CD4-positive, alpha-beta memory T cell (primary cell): ENCODE measurements at regions not wholly inside any gene's neighbourhood (a gene's known extent, or its start where the extent isn't known, plus 50 kb on each side); places are given as distances from the start of the nearest gene placed in this dataset.

Experiments used
- CTCF ChIA-PET: fragments of 350-600 bp; sonication (Branson Sonifier 250); formaldehyde crosslinking; loops from one replicate; lab custom pipeline; 2021; ENCODE audit warnings: inconsistent platforms; ENCODE audit not compliant: partially characterized antibody; lab: Charles Lee
- POLR2A ChIA-PET: fragments of 350-600 bp; sonication (Branson Sonifier 250); formaldehyde crosslinking; loops from one replicate; lab custom pipeline; 2021; ENCODE audit not compliant: partially characterized antibody; lab: Charles Lee
- DNase-seq, 5 donors: peaks; one replicate each; pipeline versions ENCODE4 v3.0.0 to v3.0.0-alpha.2; 2020 to 2022; ENCODE audit warnings: mixed read lengths in 1 of 5
- H3K27ac ChIP-seq: one replicate; pipeline ENCODE4 v1.7.0; 2013; ENCODE audit warnings: low read depth, low read length
- H3K27me3 ChIP-seq: 2 replicates; pipeline ENCODE4 v1.7.0; 2013; ENCODE audit warnings: mild to moderate bottlenecking, low read length, moderate library complexity; ENCODE audit not compliant: insufficient read depth
- H3K36me3 ChIP-seq: 2 replicates; pipeline ENCODE4 v1.7.0; 2013; ENCODE audit warnings: mild to moderate bottlenecking, low read length, moderate library complexity; ENCODE audit not compliant: insufficient read depth
- H3K4me1 ChIP-seq: 2 replicates; pipeline ENCODE4 v1.7.0; 2013; ENCODE audit warnings: mild to moderate bottlenecking, low read length, moderate library complexity; ENCODE audit not compliant: insufficient read depth
- H3K4me3 ChIP-seq, 2 donors: one replicate each; pipeline ENCODE4 v1.7.0; 2013; ENCODE audit warnings: low read length in 2 of 2, mild to moderate bottlenecking in 1 of 2
- H3K9me3 ChIP-seq, 2 donors: one replicate each; pipeline ENCODE4 v1.7.0; 2013; ENCODE audit warnings: low read length in 2 of 2, control low read depth in 1 of 2; ENCODE audit not compliant: control insufficient read depth in 1 of 2
- H3K27ac Mint-ChIP-seq, 7 donors: one replicate each; pipeline ENCODE4 v1.8.0; 2020 to 2021; ENCODE audit warnings: mixed read lengths in 7 of 7, mild to moderate bottlenecking in 6 of 7, inconsistent platforms in 3 of 7, moderate library complexity in 3 of 7
- H3K27me3 Mint-ChIP-seq, 2 donors: one replicate each; pipeline ENCODE4 v1.8.0; 2020 to 2021; ENCODE audit warnings: mixed read lengths in 2 of 2
- H3K36me3 Mint-ChIP-seq, 2 donors: one replicate each; pipeline ENCODE4 v1.8.0; 2020 to 2021; ENCODE audit warnings: mixed read lengths in 2 of 2, inconsistent platforms in 1 of 2, mild to moderate bottlenecking in 1 of 2
- H3K4me1 Mint-ChIP-seq, 4 donors: one replicate each; pipeline ENCODE4 v1.8.0; 2020 to 2021; ENCODE audit warnings: mixed read lengths in 4 of 4, mild to moderate bottlenecking in 1 of 4
- H3K4me3 Mint-ChIP-seq, 8 donors: one replicate each; pipeline ENCODE4 v1.8.0; 2020 to 2021; ENCODE audit warnings: mixed read lengths in 8 of 8, mild to moderate bottlenecking in 7 of 8, moderate library complexity in 6 of 8, inconsistent platforms in 3 of 8
- H3K9me3 Mint-ChIP-seq, 8 donors: one replicate each; pipeline ENCODE4 v1.8.0; 2020 to 2021; ENCODE audit warnings: mixed read lengths in 8 of 8, mild to moderate bottlenecking in 5 of 8, inconsistent platforms in 3 of 8, moderate library complexity in 1 of 8
- intact Hi-C: fragments of 100-400 bp; cut with micrococcal nuclease; formaldehyde crosslinking; loops from one replicate; pipeline ENCODE4 v1.15.1; 2023

DNA sequence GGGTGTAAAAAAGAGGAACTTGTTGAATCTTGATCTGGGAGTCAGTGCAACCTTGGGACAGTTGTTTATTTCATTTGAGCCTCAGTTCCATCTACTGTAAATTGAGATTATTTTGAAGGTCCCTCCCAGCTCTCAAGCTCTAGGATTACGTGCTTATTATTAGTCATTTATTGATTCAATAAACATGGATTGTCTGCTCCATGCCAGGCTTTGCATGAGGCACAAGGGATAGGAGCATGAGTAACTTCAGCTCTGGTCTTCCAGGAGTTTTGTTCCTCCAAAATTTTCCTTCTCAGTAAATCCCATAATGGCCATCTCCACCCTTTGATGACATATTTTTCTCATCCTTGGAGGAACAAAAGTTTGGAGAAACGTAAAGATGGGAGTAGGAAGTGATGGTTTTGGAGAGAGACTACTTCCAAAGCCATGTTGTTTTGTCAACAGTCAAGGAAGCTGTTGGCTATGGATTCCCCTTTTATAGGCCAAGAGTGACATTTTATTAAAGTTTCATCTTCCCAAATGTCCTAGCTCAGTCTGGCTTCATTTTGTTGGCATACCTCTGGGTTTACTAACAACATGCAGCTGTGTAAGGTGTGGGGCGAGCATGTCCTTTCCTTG lies 244.6 kb downstream of the DMRT2 start:
- Mint-ChIP-seq H3K27me3 (no peaks in the 10 kb centered on the region), H3K36me3 (no peaks in the 10 kb centered on the region), H3K4me3 (no peak overlapping the region), H3K27ac (no peak overlapping the region), H3K4me1 (no peaks in the 10 kb centered on the region), H3K9me3 (peaks cover 0 to 8% (median 0%) of the 10 kb centered on the region in 8 donors)
- Histone ChIP-seq H3K4me1 (no peaks in the 10 kb centered on the region), H3K27me3 (no peaks in the 10 kb centered on the region), H3K27ac (no peak overlapping the region), H3K4me3 (no peak overlapping the region), H3K9me3 (no peaks in the 10 kb centered on the region), H3K36me3 (no peaks in the 10 kb centered on the region)
- POLR2A ChIA-PET, result no interaction called here
- DNase-seq, result no peak
- intact Hi-C loops, result no loop called here
- CTCF ChIA-PET, result no interaction called here

DNA sequence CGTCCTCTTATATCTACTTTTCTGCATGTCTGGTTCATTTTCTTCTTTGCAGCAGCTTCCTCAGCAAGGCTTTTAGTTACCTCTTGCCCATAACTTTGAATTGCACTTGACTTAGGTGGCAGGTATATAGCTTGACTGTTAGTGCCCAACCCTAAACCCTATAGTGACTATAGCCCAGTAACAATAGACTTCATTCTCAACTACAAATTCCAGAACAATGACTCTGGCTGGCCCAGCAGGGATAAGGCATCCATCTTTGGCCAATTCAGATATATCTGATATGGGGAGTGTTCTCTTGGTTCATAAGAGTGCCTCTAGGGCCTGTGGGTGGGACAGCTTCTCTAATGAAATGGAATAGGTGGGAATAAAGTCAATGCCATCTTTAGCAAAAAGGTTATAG lies 246.2 kb downstream of the DMRT2 start:
- H3K27ac Mint-ChIP-seq, result no peak overlapping the region
- H3K36me3 ChIP-seq, result no peaks in the 10 kb centered on the region
- no peak for DNase-seq
- ChIA-PET POLR2A (no interaction called here), CTCF (no interaction called here)
- no peak overlapping the region for H3K4me3 Mint-ChIP-seq
- H3K4me3 ChIP-seq, result no peak overlapping the region
- no peaks in the 10 kb centered on the region for H3K9me3 ChIP-seq
- no peaks in the 10 kb centered on the region for H3K27me3 Mint-ChIP-seq
- intact Hi-C loops, result no loop called here
- no peak overlapping the region for H3K27ac ChIP-seq
- no peaks in the 10 kb centered on the region for H3K27me3 ChIP-seq
- H3K36me3 Mint-ChIP-seq, result no peaks in the 10 kb centered on the region
- no peaks in the 10 kb centered on the region for H3K4me1 Mint-ChIP-seq
- H3K9me3 Mint-ChIP-seq, result peaks cover 0 to 8% (median 0%) of the 10 kb centered on the region in 8 donors
- no peaks in the 10 kb centered on the region for H3K4me1 ChIP-seq

DNA sequence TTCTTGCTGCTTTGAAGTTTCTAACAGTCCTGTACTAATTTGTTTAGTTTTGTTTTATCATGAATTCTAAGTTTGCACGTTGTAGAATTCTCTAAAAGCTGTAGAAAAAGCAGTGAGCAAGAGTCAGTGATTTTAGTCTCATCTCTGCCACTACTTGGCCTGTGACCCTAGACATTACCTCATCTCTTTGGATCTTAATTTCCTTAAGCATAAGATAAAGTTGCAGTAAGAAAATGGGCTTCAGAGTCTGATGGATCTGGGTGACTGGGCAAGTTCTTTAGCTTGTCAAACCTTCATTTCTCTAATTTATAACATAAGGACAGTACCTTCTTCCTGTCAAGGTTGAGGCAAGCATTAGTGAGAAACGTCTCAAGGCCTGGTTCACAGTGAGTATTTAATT lies 247.9 kb downstream of the DMRT2 start:
- CTCF ChIA-PET, result no interaction called here
- Mint-ChIP-seq H3K4me1 (no peaks in the 10 kb centered on the region), H3K27ac (no peak overlapping the region), H3K9me3 (peaks cover 0 to 4% (median 0%) of the 10 kb centered on the region in 8 donors), H3K4me3 (no peak overlapping the region), H3K36me3 (no peaks in the 10 kb centered on the region), H3K27me3 (no peaks in the 10 kb centered on the region)
- intact Hi-C loops, result no loop called here
- POLR2A ChIA-PET, result no interaction called here
- no peak for DNase-seq
- no peak overlapping the region for H3K27ac ChIP-seq
- H3K27me3 ChIP-seq, result no peaks in the 10 kb centered on the region
- no peaks in the 10 kb centered on the region for H3K9me3 ChIP-seq
- no peaks in the 10 kb centered on the region for H3K36me3 ChIP-seq
- no peaks in the 10 kb centered on the region for H3K4me1 ChIP-seq
- no peak overlapping the region for H3K4me3 ChIP-seq

GRCh38 chr9:1300941-1301340 lies 250.8 kb downstream of the DMRT2 start:
- no peak overlapping the region for H3K27ac Mint-ChIP-seq
- H3K4me3 Mint-ChIP-seq, result no peak overlapping the region
- H3K27me3 ChIP-seq, result no peaks in the 10 kb centered on the region
- H3K9me3 Mint-ChIP-seq, result peaks cover 0 to 4% (median 0%) of the 10 kb centered on the region in 8 donors
- H3K36me3 Mint-ChIP-seq, result no peaks in the 10 kb centered on the region
- no peaks in the 10 kb centered on the region for H3K27me3 Mint-ChIP-seq
- no peak overlapping the region for H3K4me3 ChIP-seq
- H3K9me3 ChIP-seq, result no peaks in the 10 kb centered on the region
- intact Hi-C loops, result no loop called here
- H3K4me1 ChIP-seq, result no peaks in the 10 kb centered on the region
- no peak for DNase-seq
- ChIA-PET CTCF (no interaction called here), POLR2A (no interaction called here)
- no peak overlapping the region for H3K27ac ChIP-seq
- H3K4me1 Mint-ChIP-seq, result no peaks in the 10 kb centered on the region
- no peaks in the 10 kb centered on the region for H3K36me3 ChIP-seq

GRCh38 chr9:1303932-1304331 lies 253.8 kb downstream of the DMRT2 start:
- ChIA-PET POLR2A (no interaction called here), CTCF (no interaction called here)
- Histone ChIP-seq H3K9me3 (no peaks in the 10 kb centered on the region), H3K4me1 (no peaks in the 10 kb centered on the region), H3K27ac (no peak overlapping the region), H3K4me3 (no peak overlapping the region), H3K27me3 (no peaks in the 10 kb centered on the region), H3K36me3 (no peaks in the 10 kb centered on the region)
- Mint-ChIP-seq H3K27me3 (no peaks in the 10 kb centered on the region), H3K4me3 (no peak overlapping the region), H3K4me1 (no peaks in the 10 kb centered on the region), H3K9me3 (no peaks in the 10 kb centered on the region), H3K36me3 (no peaks in the 10 kb centered on the region), H3K27ac (no peak overlapping the region)
- no peak for DNase-seq
- intact Hi-C loops, result no loop called here

DNA sequence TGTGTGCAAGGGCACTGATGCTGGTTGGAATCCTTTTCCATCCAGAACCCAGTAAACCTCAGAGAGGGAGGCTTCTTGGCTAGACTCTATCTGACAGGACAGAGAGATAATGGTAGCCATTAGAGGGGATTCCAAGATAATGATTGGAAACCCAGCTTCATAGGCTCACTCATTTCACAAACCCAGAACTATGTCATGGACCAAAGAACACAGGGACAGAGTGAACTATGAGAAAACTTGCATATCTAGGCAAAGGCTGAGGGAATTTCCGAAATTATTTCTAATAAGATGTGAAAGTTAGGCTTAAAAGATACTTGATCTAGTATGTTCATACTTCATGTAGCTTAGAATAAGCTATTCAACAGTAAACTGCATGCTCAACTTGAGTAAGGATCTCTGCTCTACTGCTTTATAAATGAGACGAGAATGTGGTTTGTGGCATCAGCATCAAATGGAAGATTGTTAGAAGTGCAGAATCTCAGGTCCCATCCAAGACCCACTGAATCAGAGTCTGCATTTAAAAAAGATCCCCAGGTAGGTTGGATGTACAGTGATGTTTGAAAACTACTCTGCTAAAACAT lies 261.4 kb downstream of the DMRT2 start:
- no peak for DNase-seq
- Histone ChIP-seq H3K4me3 (no peak overlapping the region), H3K9me3 (no peaks in the 10 kb centered on the region), H3K27me3 (no peaks in the 10 kb centered on the region), H3K27ac (no peak overlapping the region), H3K4me1 (no peaks in the 10 kb centered on the region), H3K36me3 (no peaks in the 10 kb centered on the region)
- peaks cover 0 to 3% of the 10 kb centered on the region in 2 donors for H3K27me3 Mint-ChIP-seq
- no peaks in the 10 kb centered on the region for H3K4me1 Mint-ChIP-seq
- CTCF ChIA-PET, result no interaction called here
- POLR2A ChIA-PET, result no interaction called here
- H3K27ac Mint-ChIP-seq, result no peak overlapping the region
- H3K9me3 Mint-ChIP-seq, result peaks cover 0 to 9% (median 1%) of the 10 kb centered on the region in 8 donors
- intact Hi-C loops, result no loop called here
- H3K4me3 Mint-ChIP-seq, result no peak overlapping the region
- H3K36me3 Mint-ChIP-seq, result no peaks in the 10 kb centered on the region

GRCh38 chr9:1319436-1319835 lies 269.3 kb downstream of the DMRT2 start:
- ChIA-PET CTCF (no interaction called here), POLR2A (no interaction called here)
- no peaks in the 10 kb centered on the region for H3K36me3 Mint-ChIP-seq
- no peak overlapping the region for H3K27ac Mint-ChIP-seq
- Histone ChIP-seq H3K4me1 (no peaks in the 10 kb centered on the region), H3K27me3 (no peaks in the 10 kb centered on the region), H3K27ac (no peak overlapping the region), H3K4me3 (no peak overlapping the region), H3K36me3 (no peaks in the 10 kb centered on the region), H3K9me3 (no peaks in the 10 kb centered on the region)
- intact Hi-C loops, result no loop called here
- peaks cover 0 to 1% of the 10 kb centered on the region in 2 donors for H3K27me3 Mint-ChIP-seq
- DNase-seq, result no peak
- H3K4me1 Mint-ChIP-seq, result no peaks in the 10 kb centered on the region
- H3K9me3 Mint-ChIP-seq, result peaks cover 0 to 12% (median 1%) of the 10 kb centered on the region in 8 donors
- no peak overlapping the region for H3K4me3 Mint-ChIP-seq
